GM21737 (cell line): ENCODE measurements at regions not wholly inside any gene's neighbourhood (a gene's known extent, or its start where the extent isn't known, plus 50 kb on each side); places are given as distances from the start of the nearest gene placed in this dataset.

Experiments
- ATAC-seq: cut with Tn5 transposase; IDR thresholded peaks from one replicate; pipeline ENCODE4 v1.9.1; 2021; ENCODE audit warnings: mild to moderate bottlenecking, moderate library complexity; ENCODE audit not compliant: unreplicated experiment

DNA sequence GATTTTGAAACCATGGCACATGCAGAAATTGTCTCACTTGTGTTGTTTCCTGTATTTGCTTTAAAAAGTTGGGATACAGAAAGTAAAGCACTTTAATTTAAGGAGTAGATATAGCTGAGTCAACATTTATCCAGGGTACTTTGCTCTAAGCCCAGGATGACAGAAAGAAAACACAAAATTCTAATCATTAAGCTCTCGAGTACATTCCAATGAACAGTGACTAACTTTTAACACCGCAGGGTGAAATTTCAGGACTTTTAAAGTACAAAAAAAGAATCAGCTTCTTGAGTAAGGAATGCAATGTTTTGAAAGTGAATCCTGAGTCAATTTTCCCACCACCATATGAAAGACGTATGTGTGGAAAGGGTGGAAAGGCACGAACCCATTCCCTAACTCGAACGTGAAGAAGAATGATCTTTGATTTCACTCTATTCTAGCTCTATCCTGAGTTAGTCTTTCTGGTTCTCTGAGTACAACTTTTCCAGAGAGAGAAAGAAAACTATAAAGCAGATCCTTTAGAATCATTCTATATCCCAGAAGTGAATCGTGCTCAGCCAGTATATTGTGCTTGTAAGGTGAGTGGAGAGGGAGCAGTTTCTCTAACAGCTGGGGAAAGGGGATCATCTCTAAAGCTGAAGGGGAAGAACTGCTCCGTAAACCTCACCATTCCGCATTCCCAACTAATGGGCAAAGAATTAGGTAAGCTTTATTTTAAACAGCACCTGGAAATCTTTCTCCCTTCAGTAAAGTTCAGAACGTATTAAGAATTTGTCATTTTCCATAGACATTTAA, 779.0 kb upstream of the FLRT2 start:
- ATAC-seq: no peak

DNA sequence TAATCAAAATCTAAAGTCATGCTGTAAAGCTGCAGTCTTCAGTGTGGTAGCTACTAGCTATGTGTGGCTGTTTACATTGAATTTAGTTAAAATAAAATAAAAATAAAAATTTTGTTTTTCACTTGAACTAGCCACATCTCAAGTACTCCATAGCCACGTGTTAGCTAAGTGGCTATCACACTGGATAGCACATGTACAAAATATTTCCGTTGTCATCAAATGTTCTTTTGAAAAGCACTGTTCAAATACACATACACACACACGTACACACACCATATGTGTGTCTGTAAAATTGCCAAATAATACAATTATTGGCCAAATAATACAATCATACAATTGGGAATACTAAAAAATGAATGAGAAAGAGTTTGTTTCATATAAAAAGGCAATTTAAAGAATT, 778.2 kb upstream of the FLRT2 start:
- ATAC-seq: no peak

GRCh38 chr14:84760489-84761126, 769.3 kb upstream of the FLRT2 start:
- ATAC-seq: no peak

DNA sequence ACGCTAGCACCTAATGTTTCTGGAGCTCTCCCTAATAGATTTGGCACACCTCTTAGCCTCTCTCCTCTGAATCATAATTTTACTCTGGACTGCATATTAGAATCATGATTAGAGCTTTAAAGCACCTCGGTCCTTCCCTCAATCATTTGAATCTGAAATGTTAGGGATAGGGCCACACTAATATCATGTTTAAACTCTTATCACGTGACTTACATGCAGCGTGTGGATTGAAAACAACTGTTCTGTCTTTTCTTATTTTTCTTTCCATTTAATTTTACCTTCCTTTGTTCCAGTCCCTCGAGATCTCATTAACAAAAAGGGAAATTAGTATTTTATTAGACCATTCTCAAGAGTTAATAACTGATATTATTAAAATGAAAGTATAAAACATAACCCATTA, 762.5 kb upstream of the FLRT2 start:
- ATAC-seq: no peak

GRCh38 chr14:84770030-84770429, 759.9 kb upstream of the FLRT2 start:
- ATAC-seq: no peak

DNA sequence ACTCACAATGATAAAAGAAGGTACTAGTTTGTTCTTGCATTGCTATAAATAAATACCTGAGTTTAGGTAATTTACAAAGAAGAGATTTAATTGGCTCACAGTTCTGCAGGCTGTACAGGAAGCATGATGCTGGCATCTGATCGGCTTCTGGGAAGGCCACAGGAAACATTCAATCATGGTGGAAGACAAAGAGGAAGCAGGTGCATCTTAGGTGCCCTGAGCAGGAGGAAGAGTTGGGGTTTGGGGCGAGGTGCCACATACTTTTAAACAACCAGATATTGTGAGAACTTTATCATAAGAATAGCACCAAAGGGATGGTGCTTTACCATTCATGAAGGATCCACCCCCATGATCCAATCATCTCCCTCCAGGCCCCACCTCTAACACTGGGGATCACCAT, 752.6 kb upstream of the FLRT2 start:
- no peak for ATAC-seq

GRCh38 chr14:84782902-84783301, 747.0 kb upstream of the FLRT2 start:
- ATAC-seq: no peak

GRCh38 chr14:84783511-84783910, 746.4 kb upstream of the FLRT2 start:
- ATAC-seq: no peak

GRCh38 chr14:84785996-84786395, 743.9 kb upstream of the FLRT2 start:
- no peak for ATAC-seq

DNA sequence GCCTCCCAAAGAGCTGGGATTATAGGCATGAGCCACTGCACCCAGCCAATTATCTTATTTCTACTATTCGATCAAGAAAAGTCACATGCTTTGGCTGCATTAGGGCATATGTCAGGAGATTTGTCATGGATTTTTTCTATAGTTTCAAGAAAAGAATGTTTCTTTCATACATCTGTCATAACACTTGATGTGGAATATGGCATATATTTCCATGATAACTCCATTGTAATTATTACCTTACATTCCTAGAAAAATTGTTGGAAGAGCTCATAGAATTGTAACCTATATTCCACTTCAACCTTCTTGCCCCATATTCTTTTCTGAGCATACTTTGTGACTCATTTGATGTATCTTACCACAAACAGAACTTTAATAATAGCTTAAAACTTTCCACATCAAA, 740.9 kb upstream of the FLRT2 start:
- ATAC-seq: no peak

DNA sequence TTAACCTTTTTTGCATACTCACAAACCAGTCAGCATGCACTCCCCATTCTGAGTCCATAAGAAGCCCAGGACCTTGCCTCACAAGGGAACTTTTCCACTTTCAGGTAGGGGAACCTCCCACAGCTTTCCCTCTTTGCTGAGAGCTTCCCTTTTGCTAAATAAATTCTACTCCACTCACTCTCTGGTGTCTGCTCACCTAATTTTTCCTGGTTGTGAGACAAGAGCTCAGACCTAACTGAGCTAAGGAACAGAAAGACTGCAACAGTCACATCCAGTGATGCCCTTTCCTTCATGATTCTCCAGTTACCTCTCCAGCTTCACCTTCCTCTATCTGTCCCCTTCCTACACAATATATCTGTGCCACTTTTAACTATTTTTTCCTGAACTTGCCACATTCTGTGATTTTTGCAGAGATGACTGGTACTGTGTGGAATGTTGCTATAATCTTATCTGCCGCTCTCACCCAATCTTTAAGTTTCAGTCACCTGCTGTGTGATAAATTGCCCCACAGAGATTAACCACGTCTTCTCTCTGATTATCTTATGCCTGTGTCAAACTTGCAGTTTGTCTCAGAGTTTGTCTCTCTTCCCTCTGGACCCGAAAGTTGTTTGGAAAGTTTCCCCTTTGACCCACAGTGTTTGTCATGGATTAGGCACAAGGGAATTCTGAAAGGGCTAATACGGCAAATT, 737.1 kb upstream of the FLRT2 start:
- ATAC-seq: no peak

DNA sequence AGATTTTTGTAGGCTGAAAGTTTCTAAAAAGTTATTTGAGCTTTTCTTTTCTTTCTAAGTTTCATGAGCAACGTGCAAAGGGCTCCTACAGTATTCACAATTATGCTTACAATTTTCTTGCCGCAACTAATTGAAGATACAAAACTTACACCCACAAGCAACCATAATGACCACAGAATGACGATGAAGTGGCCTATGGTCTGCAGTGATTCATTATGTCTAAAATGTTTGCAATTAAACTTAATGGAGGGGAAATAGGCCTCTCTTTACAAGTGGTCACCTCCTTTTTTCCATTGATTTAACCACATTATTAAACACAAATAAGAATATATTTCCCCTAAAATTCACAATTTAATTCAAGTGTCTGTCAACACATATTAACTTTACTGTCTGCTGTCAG, 732.6 kb upstream of the FLRT2 start:
- ATAC-seq: no peak

DNA sequence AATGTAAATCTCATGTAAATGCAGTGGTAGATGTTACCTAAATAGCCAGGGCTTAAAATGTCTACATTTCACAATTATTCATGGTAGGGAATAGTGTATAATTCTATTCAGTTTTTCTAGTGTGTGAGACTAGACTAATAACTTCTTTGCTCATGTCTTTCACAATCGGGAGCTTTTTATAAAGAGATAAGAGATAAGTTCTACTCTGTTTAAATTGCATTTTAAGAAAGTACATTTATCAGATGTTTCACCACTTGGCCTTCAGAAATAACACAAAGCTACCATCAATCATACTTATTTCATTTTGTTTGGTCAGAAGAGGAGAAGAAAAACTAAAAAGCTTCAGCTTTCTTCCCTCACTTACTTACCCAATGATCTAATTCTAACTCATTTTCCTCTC, 725.5 kb upstream of the FLRT2 start:
- ATAC-seq: no peak

DNA sequence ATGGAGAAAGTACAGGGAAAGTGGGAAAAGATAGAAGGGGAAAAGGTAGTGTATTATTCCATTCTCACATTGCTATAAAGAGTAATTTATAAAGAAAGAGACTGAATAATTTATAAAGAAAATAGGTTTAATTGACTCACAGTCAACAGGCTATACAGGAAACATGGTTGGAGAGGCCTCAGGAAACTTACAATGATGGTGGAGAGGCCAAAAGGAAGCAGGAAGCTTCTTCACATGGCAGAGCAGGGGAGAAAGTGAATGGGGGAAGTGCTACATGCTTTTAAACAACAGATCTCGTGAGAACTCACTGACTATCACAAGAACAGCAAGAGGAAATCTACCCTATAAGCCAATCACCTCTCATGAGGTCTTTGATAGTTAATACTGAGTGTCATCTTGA, 725.0 kb upstream of the FLRT2 start:
- ATAC-seq: no peak

DNA sequence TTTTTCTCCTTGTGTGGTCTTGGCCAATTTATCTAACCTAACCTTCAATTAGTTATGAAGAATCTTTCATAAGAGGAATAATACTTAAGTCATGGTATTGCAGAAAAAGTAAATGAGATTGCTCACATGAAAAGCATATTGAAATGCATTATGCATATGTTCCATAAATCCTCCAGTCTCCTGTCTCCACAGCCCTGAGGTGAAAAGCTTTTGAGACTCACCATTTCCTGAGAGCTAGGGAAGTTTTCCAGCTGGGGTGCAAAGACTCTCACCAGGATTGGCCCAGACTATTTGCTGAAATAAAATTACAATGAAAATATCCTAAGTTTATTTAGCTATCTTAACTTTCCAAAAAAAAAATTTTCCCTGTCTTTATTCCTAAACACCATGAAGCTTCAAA, 723.8 kb upstream of the FLRT2 start:
- no peak for ATAC-seq

DNA sequence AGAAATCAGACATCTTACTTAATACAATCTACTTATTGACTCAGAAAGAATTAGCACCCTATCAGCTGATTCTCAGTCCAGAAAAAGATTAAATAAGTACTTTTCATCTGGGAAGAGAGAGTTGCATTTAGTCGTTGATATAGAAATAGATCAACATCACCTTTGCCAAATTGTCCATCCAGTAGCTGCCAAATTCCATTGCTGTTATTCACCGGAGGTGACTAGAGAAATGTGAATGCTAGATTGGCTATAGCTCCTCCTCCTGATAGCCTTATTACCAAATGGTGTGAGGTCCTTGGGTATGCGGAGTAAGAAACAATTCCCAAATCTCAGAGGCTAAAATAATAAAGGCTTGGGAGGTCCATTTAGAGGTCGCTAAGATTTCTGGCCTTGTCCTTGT, 723.3 kb upstream of the FLRT2 start:
- ATAC-seq: no peak

- no peak for ATAC-seq
Measured at GRCh38 chr14:84807673-84808072, 722.3 kb upstream of the FLRT2 start.

- ATAC-seq: no peak
Measured at GRCh38 chr14:84809158-84809557, 720.8 kb upstream of the FLRT2 start.

DNA sequence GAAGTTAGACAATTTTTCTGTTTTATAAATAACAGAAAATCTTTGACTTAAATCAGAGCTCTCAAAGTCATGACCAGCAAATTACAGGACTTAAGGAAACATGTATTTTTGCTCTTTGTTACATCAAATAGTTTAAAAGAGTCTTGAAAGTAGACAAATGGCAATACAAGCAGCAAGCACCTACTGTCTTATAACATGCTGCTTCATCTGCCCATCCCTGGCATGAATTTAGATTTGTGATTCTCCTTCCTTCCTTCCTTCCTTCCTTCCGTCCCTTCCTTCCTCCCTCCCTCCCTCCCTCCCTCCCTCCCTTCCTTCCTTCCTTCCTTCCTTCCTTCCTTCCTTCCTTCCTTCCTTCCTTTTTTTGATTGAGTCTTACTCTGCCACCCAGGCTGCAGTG, 715.6 kb upstream of the FLRT2 start:
- no peak for ATAC-seq

GRCh38 chr14:84819528-84819927, 710.4 kb upstream of the FLRT2 start:
- ATAC-seq: no peak

- ATAC-seq: no peak
Measured at GRCh38 chr14:84825481-84826251, 704.3 kb upstream of the FLRT2 start.
